Nephron progenitor cell (in vitro differentiated cells): ENCODE measurements at regions not wholly inside any gene's neighbourhood (a gene's known extent, or its start where the extent isn't known, plus 50 kb on each side); places are given as distances from the start of the nearest gene placed in this dataset.

Experiments
- DNase-seq: peaks from one replicate; pipeline ENCODE4 v3.0.0; 2021
- H3K27ac Mint-ChIP-seq: 2 replicates; pipeline ENCODE4 v1.8.0; 2021; ENCODE audit warnings: mild to moderate bottlenecking, moderate library complexity, mixed read lengths
- H3K27me3 Mint-ChIP-seq: 2 replicates; pipeline ENCODE4 v1.8.0; 2021; ENCODE audit warnings: mild to moderate bottlenecking, low read depth, mixed read lengths; ENCODE audit not compliant: poor library complexity
- H3K36me3 Mint-ChIP-seq: 2 replicates; pipeline ENCODE4 v1.8.0; 2021; ENCODE audit warnings: low read depth, mixed read lengths
- H3K4me1 Mint-ChIP-seq: 2 replicates; pipeline ENCODE4 v1.8.0; 2021; ENCODE audit warnings: mixed read lengths
- H3K4me3 Mint-ChIP-seq: 2 replicates; pipeline ENCODE4 v1.8.0; 2021; ENCODE audit warnings: mild to moderate bottlenecking, moderate library complexity, mixed read lengths
- H3K9me3 Mint-ChIP-seq: 2 replicates; pipeline ENCODE4 v1.8.0; 2021; ENCODE audit warnings: mild to moderate bottlenecking, moderate library complexity, mixed read lengths
- TF ChIP-seq, protein P1 (sequence below): fragments of 200-600 bp; sonication (generic); IDR thresholded peaks from 2 replicates; pipeline ENCODE4 v1.5.0; 2021; ENCODE audit warnings: antibody characterized with exemption

DNA sequence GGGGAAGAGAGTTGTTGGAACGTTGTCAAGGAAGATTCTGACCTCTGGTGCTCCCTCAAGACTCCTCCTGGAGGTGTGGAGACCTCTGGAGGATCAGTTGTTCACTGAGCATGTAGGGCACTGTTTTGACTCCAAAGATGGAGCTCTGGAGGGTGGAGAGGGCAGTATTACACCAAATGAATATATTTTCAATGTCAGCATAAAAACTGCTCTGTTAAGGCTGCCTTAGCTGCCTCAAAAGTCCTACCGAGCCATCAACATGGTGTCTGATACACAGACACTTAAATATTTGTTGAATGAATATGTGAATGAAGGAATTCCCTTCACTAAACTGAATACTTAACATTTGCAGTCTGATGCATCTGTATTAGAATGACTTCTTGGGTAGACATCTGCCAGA lies 144.2 kb upstream of the SPON1 start:
- no peaks in the 10 kb centered on the region for H3K27me3 Mint-ChIP-seq
- TF ChIP-seq, protein P1, sequence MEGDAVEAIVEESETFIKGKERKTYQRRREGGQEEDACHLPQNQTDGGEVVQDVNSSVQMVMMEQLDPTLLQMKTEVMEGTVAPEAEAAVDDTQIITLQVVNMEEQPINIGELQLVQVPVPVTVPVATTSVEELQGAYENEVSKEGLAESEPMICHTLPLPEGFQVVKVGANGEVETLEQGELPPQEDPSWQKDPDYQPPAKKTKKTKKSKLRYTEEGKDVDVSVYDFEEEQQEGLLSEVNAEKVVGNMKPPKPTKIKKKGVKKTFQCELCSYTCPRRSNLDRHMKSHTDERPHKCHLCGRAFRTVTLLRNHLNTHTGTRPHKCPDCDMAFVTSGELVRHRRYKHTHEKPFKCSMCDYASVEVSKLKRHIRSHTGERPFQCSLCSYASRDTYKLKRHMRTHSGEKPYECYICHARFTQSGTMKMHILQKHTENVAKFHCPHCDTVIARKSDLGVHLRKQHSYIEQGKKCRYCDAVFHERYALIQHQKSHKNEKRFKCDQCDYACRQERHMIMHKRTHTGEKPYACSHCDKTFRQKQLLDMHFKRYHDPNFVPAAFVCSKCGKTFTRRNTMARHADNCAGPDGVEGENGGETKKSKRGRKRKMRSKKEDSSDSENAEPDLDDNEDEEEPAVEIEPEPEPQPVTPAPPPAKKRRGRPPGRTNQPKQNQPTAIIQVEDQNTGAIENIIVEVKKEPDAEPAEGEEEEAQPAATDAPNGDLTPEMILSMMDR: no peak
- H3K27ac Mint-ChIP-seq: no peak overlapping the region
- no peaks in the 10 kb centered on the region for H3K36me3 Mint-ChIP-seq
- H3K4me3 Mint-ChIP-seq: no peak overlapping the region
- no peak for DNase-seq
- peaks cover 7% of the 10 kb centered on the region for H3K4me1 Mint-ChIP-seq
- peaks cover 31% of the 10 kb centered on the region for H3K9me3 Mint-ChIP-seq

DNA sequence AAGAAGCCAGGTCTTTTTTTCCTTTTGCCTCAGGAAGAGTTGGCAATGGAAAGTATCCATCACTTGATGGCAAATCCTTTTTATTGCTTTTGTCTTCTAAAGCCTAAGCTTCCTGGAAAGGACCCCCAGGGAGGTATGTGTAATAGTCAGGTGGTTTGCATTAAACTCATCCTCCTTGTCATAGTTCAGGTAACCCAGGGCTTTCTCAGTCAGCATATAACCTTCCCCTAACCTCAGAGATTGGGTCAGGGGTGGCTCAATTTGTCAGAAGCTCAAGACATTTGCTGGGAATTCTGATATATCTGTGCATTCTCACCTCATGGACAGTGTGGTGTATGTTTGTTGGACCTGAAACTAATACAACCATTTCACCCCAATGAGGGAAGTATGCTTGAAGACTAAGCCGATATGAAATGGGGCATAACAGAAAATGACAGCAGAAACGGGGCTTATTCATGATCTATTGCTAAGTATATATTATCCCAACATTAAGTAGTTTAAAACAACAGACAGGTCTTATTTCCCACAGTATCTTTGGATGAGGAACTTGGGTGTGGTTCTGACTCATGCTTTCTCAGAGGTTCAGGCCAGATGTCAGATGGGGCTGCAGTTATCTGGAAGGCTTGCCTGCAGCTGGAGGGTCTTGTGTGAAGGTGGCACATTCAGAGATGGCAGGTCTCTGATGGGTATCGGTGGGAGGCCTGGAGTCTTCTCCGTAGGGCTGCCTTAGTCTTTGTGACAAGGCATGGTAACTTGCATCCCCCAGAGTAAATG lies 135.8 kb upstream of the SPON1 start:
- H3K27me3 Mint-ChIP-seq: no peaks in the 10 kb centered on the region
- TF ChIP-seq, protein P1: no peak
- no peak for DNase-seq
- no peaks in the 10 kb centered on the region for H3K4me1 Mint-ChIP-seq
- H3K4me3 Mint-ChIP-seq: no peak overlapping the region
- H3K36me3 Mint-ChIP-seq: no peaks in the 10 kb centered on the region
- peaks cover 43% of the 10 kb centered on the region for H3K9me3 Mint-ChIP-seq
- H3K27ac Mint-ChIP-seq: no peak overlapping the region

DNA sequence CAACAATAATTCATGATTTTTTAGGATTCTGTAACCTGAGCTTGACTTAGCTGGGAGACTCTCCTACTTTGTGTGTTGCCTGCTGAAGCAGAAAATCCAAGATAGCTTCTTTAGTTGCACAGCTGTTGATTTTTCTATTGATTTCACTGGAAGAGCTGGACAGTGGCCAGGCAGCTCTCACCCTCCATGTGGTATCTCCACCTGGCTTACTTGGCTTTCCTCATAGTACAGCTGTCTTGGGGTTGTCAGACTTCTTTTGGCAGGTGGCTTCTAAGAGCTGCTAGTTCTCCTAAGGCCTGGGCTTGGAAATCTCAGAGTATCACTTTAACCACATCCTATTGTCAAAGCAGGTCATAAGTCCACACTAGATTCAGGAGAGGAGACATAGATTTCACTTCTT lies 130.8 kb upstream of the SPON1 start:
- peaks cover 22% of the 10 kb centered on the region for H3K9me3 Mint-ChIP-seq
- TF ChIP-seq, protein P1: no peak
- H3K27ac Mint-ChIP-seq: no peak overlapping the region
- DNase-seq: no peak
- no peaks in the 10 kb centered on the region for H3K36me3 Mint-ChIP-seq
- H3K4me3 Mint-ChIP-seq: no peak overlapping the region
- H3K4me1 Mint-ChIP-seq: no peaks in the 10 kb centered on the region
- no peaks in the 10 kb centered on the region for H3K27me3 Mint-ChIP-seq

DNA sequence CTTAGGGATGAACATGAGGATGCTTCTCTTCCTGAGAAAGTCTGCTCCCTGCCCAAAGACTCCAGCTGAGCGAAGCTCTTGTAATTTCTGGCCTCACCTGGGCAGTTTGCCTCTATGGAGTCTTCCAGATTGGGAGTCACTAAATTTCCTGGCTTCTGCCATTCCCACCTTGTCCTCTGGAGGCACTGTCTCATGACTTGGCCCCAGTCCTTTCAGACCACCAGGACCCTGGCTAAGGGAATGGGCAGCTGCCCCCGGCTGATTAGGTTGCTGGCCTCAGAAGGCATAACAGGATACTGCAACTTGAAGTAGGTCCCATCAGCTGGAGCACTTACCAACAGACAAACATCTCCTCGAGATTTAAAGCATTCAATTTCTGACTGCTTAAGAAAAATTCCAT lies 128.1 kb upstream of the SPON1 start:
- DNase-seq: peak; percentile 54
- H3K36me3 Mint-ChIP-seq: no peaks in the 10 kb centered on the region
- H3K27ac Mint-ChIP-seq: no peak overlapping the region
- peaks cover 16% of the 10 kb centered on the region for H3K9me3 Mint-ChIP-seq
- H3K27me3 Mint-ChIP-seq: peaks cover 7% of the 10 kb centered on the region
- no peak overlapping the region for H3K4me3 Mint-ChIP-seq
- peaks cover 7% of the 10 kb centered on the region for H3K4me1 Mint-ChIP-seq
- TF ChIP-seq, protein P1: peak; percentile 54

DNA sequence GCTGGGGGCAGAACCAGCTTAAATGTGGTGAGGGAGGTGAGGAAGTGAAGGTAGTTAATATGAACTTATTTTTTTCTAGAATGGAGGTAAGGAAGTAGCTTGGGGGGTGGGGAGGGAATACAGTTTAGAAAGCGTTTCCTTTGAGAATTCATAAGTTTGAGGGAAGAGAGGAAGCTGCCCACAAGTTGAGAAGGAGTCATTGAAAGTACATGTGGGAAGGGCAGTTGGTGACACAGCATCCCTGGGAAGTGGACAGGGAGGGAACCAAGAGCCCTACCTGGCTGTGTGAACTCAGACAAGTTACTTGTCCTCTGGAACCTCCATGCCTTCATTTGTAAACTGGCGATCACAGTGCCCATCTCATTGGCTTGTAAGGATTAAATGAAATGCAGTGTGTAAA lies 125.9 kb upstream of the SPON1 start:
- Mint-ChIP-seq H3K4me1 (peaks cover 7% of the 10 kb centered on the region), H3K27ac (no peak overlapping the region), H3K4me3 (no peak overlapping the region), H3K36me3 (no peaks in the 10 kb centered on the region), H3K27me3 (peaks cover 7% of the 10 kb centered on the region), H3K9me3 (no peaks in the 10 kb centered on the region)
- DNase-seq: no peak
- TF ChIP-seq, protein P1: no peak

DNA sequence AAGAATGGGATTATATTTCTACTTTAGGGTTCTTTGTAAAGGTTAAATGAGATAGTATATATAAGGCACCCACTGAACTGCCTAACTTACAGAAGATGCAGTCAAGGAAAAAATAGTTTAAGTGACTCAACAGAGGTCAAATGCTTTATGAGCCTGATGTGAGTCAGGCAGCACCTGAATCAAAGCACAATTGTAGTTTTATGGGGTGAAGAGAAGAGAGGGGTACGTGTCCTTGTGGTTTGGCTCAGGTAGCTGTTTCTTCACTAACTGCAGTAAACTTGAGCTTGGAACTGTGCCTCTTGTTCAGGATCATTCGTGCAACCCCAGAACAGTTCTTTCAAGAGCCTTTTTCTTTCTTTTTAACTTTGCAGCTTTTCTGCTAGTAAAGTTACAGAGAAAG lies 125.2 kb upstream of the SPON1 start:
- peaks cover 7% of the 10 kb centered on the region for H3K4me1 Mint-ChIP-seq
- H3K4me3 Mint-ChIP-seq: no peak overlapping the region
- no peaks in the 10 kb centered on the region for H3K9me3 Mint-ChIP-seq
- TF ChIP-seq, protein P1: no peak
- no peak for DNase-seq
- H3K36me3 Mint-ChIP-seq: no peaks in the 10 kb centered on the region
- H3K27ac Mint-ChIP-seq: no peak overlapping the region
- peaks cover 7% of the 10 kb centered on the region for H3K27me3 Mint-ChIP-seq
